Endodermal cell (in vitro differentiated cells): ENCODE measurements at regions not wholly inside any gene's neighbourhood (a gene's known extent, or its start where the extent isn't known, plus 50 kb on each side); places are given as distances from the start of the nearest gene placed in this dataset.

Experiments
- DNase-seq: peaks from one replicate; pipeline ENCODE4 v3.0.0-alpha.2; 2017
- H3K27ac ChIP-seq: 2 replicates; pipeline ENCODE4 v1.5.1; 2013; ENCODE audit warnings: mild to moderate bottlenecking, low read depth, low read length, moderate library complexity
- H3K27me3 ChIP-seq: 2 replicates; pipeline ENCODE4 v1.6.1; 2013; ENCODE audit warnings: mild to moderate bottlenecking, low read length, moderate library complexity; ENCODE audit not compliant: insufficient read depth, control insufficient read depth, poor library complexity, severe bottlenecking
- H3K36me3 ChIP-seq: 2 replicates; pipeline ENCODE4 v1.7.0; 2013; ENCODE audit warnings: mild to moderate bottlenecking, low read length, moderate library complexity; ENCODE audit not compliant: control insufficient read depth, insufficient read depth
- H3K4me1 ChIP-seq: one replicate; pipeline ENCODE4 v1.7.0; 2013; ENCODE audit warnings: low read length; ENCODE audit not compliant: control insufficient read depth, insufficient read depth
- H3K4me3 ChIP-seq: 2 replicates; pipeline ENCODE4 v1.5.1; 2013; ENCODE audit warnings: mild to moderate bottlenecking, low read length, moderate library complexity
- H3K9ac ChIP-seq: 2 replicates; pipeline ENCODE4 v1.6.1; 2013; ENCODE audit warnings: mild to moderate bottlenecking, low read length, moderate library complexity; ENCODE audit not compliant: poor library complexity, severe bottlenecking; ENCODE audit errors: extremely low read depth
- H3K9me3 ChIP-seq: 2 replicates; pipeline ENCODE4 v1.6.1; 2013; ENCODE audit warnings: mild to moderate bottlenecking, low read length, moderate library complexity; ENCODE audit not compliant: control insufficient read depth
- H3K27ac Mint-ChIP-seq: 2 replicates; pipeline ENCODE4 v1.8.0; 2020; ENCODE audit warnings: mixed read lengths
- H3K27me3 Mint-ChIP-seq: 2 replicates; pipeline ENCODE4 v1.8.0; 2021; ENCODE audit warnings: mild to moderate bottlenecking, mixed read lengths; ENCODE audit not compliant: insufficient read depth
- H3K36me3 Mint-ChIP-seq: 2 replicates; pipeline ENCODE4 v1.8.0; 2020; ENCODE audit warnings: low read depth, mixed read lengths
- H3K4me1 Mint-ChIP-seq: 2 replicates; pipeline ENCODE4 v1.8.0; 2020; ENCODE audit warnings: mixed read lengths
- H3K4me3 Mint-ChIP-seq: 2 replicates; pipeline ENCODE4 v1.8.0; 2020; ENCODE audit warnings: mild to moderate bottlenecking, moderate library complexity, mixed read lengths
- H3K9me3 Mint-ChIP-seq: 2 replicates; pipeline ENCODE4 v1.8.0; 2020; ENCODE audit warnings: mild to moderate bottlenecking, mixed read lengths
- CTCF ChIP-seq: fragments of 200-600 bp; sonication (generic); conservative IDR thresholded peaks from 2 replicates; pipeline ENCODE4 v1.5.0; 2021; ENCODE audit warnings: antibody characterized with exemption, mild to moderate bottlenecking
- WGBS, 2 experiments: methylation state at CpG; one replicate each; pipeline versions ENCODE4 v1.1.5 to v1.1.7; 2013; ENCODE audit warnings: missing lambda C conversion rate in 2 of 2, mixed read lengths in 1 of 2; ENCODE audit not compliant: insufficient coverage in 1 of 2, insufficient read length in 1 of 2; 5-methylcytosine and 5-hydroxymethylcytosine counted together

GRCh38 chr12:24373004-24373403 is 423.5 kb upstream of the SOX5 start:
- Mint-ChIP-seq H3K27me3 (no peaks in the 10 kb centered on the region), H3K4me3 (no peak overlapping the region), H3K36me3 (peaks cover 2% of the 10 kb centered on the region), H3K4me1 (peaks cover 10% of the 10 kb centered on the region), H3K27ac (no peak overlapping the region), H3K9me3 (peaks cover 9% of the 10 kb centered on the region)
- Histone ChIP-seq H3K27me3 (no peaks in the 10 kb centered on the region), H3K36me3 (no peaks in the 10 kb centered on the region), H3K9ac (no peak overlapping the region), H3K4me1 (no peaks in the 10 kb centered on the region), H3K9me3 (no peaks in the 10 kb centered on the region), H3K27ac (no peak overlapping the region), H3K4me3 (no peak overlapping the region)
- TF ChIP-seq CTCF: no peak
- no peak for DNase-seq
- 95% methylated on average over 3 of the region's 3 CpGs; no CpG with 5 or more reads in 1 of the 2 experiments for WGBS, 2 experiments

GRCh38 chr12:24366514-24366913 is 417.0 kb upstream of the SOX5 start:
- Histone ChIP-seq H3K9me3 (no peaks in the 10 kb centered on the region), H3K4me3 (no peak overlapping the region), H3K4me1 (no peaks in the 10 kb centered on the region), H3K27me3 (no peaks in the 10 kb centered on the region), H3K36me3 (no peaks in the 10 kb centered on the region), H3K27ac (no peak overlapping the region), H3K9ac (no peak overlapping the region)
- no peaks in the 10 kb centered on the region for H3K36me3 Mint-ChIP-seq
- H3K27me3 Mint-ChIP-seq: no peaks in the 10 kb centered on the region
- DNase-seq: no peak
- peaks cover 12% of the 10 kb centered on the region for H3K4me1 Mint-ChIP-seq
- WGBS, 2 experiments: 83% methylated on average over 1 of the region's 1 CpG; no CpG with 5 or more reads in 1 of the 2 experiments
- no peak for TF ChIP-seq CTCF
- H3K27ac Mint-ChIP-seq: no peak overlapping the region
- no peak overlapping the region for H3K4me3 Mint-ChIP-seq
- peaks cover under 1% of the 10 kb centered on the region for H3K9me3 Mint-ChIP-seq

- Mint-ChIP-seq H3K4me3 (no peak overlapping the region), H3K36me3 (no peaks in the 10 kb centered on the region), H3K27ac (no peak overlapping the region), H3K4me1 (peaks cover 23% of the 10 kb centered on the region), H3K9me3 (no peaks in the 10 kb centered on the region), H3K27me3 (no peaks in the 10 kb centered on the region)
- no peaks in the 10 kb centered on the region for H3K27me3 ChIP-seq
- no peak overlapping the region for H3K4me3 ChIP-seq
- TF ChIP-seq CTCF: no peak
- no peak for DNase-seq
- no peaks in the 10 kb centered on the region for H3K36me3 ChIP-seq
- H3K9me3 ChIP-seq: no peaks in the 10 kb centered on the region
- no peaks in the 10 kb centered on the region for H3K4me1 ChIP-seq
- WGBS, 2 experiments: 52% methylated on average over 2 of the region's 2 CpGs; no CpG with 5 or more reads in 1 of the 2 experiments
- H3K9ac ChIP-seq: no peak overlapping the region
- no peak overlapping the region for H3K27ac ChIP-seq
Observed at GRCh38 chr12:24364921-24365320, 415.5 kb upstream of the SOX5 start.
